ENCODE measurements at regions not wholly inside any gene's neighbourhood (a gene's known extent, or its start where the extent isn't known, plus 50 kb on each side); places are given as distances from the start of the nearest gene placed in this dataset.

GRCh38 chr6:15102241-15102640 is 143.6 kb upstream of the JARID2 start:
- Histone ChIP-seq H3K4me1 (ENCODE audit: control insufficient read depth, low read length) (no peaks in the 10 kb centered on the region), H3K79me2 (ENCODE audit: control insufficient read depth, low read length) (no peaks in the 10 kb centered on the region), H3K4me3 (ENCODE audit: low read length) (no peak overlapping the region), H3K27ac (ENCODE audit: low read depth, low read length) (no peak overlapping the region), H3K9me2 (replicated peaks; ENCODE audit: control insufficient read depth, low read length) (no peaks in the 10 kb centered on the region), H3K36me3 (ENCODE audit: control insufficient read depth, low read length) (no peaks in the 10 kb centered on the region), H4K20me1 (ENCODE audit: control insufficient read depth, insufficient read depth, low read depth, low read length) (no peaks in the 10 kb centered on the region), H3K9me3 (ENCODE audit: control insufficient read depth, insufficient read depth, low read length) (peaks cover 12% of the 10 kb centered on the region), H3K27me3 (ENCODE audit: control insufficient read depth, low read length) (no peaks in the 10 kb centered on the region), H3K4me2 (ENCODE audit: low read length) (no peak overlapping the region), H3F3A (ENCODE audit: control insufficient read depth, insufficient read depth) (no peaks in the 10 kb centered on the region)
- TF ChIP-seq CTCF (IDR thresholded peaks at IDR 0.05; ENCODE audit: low read depth, low read length, poor library complexity, severe bottlenecking), result no peak

- no peaks in the 10 kb centered on the region for H3K79me2 ChIP-seq (ENCODE audit: control insufficient read depth, low read length)
- no peak overlapping the region for H3K27ac ChIP-seq (ENCODE audit: low read depth, low read length)
- H3K9me2 ChIP-seq (replicated peaks; ENCODE audit: control insufficient read depth, low read length), result no peaks in the 10 kb centered on the region
- TF ChIP-seq CTCF (IDR thresholded peaks at IDR 0.05; ENCODE audit: low read depth, low read length, poor library complexity, severe bottlenecking), result no peak
- TF ChIP-seq EZH2phosphoT487 (IDR thresholded peaks at IDR 0.05; ENCODE audit: borderline replicate concordance, low read length), result no peak
- no peak overlapping the region for H3K4me3 ChIP-seq (ENCODE audit: low read length)
- no peak overlapping the region for H3K4me2 ChIP-seq (ENCODE audit: low read length)
- H4K20me1 ChIP-seq (ENCODE audit: control insufficient read depth, insufficient read depth, low read depth, low read length), result no peaks in the 10 kb centered on the region
- H3K27me3 ChIP-seq (ENCODE audit: control insufficient read depth, low read length), result peaks cover 2% of the 10 kb centered on the region; the same call in 1 of the 2 replicates
- no peaks in the 10 kb centered on the region for H3K36me3 ChIP-seq (ENCODE audit: control insufficient read depth, low read length)
- no peaks in the 10 kb centered on the region for H3F3A ChIP-seq (ENCODE audit: control insufficient read depth, insufficient read depth)
- peaks cover 12% of the 10 kb centered on the region for H3K9me3 ChIP-seq (ENCODE audit: control insufficient read depth, insufficient read depth, low read length)
- no peaks in the 10 kb centered on the region for H3K4me1 ChIP-seq (ENCODE audit: control insufficient read depth, low read length)
Measured at GRCh38 chr6:15106958-15107643, 138.8 kb upstream of the JARID2 start.

- H3K27ac ChIP-seq (ENCODE audit: low read depth, low read length), result no peak overlapping the region
- no peaks in the 10 kb centered on the region for H3K9me2 ChIP-seq (replicated peaks; ENCODE audit: control insufficient read depth, low read length)
- no peak overlapping the region for H3K4me2 ChIP-seq (ENCODE audit: low read length)
- H3K4me1 ChIP-seq (ENCODE audit: control insufficient read depth, low read length), result no peaks in the 10 kb centered on the region
- H3F3A ChIP-seq (ENCODE audit: control insufficient read depth, insufficient read depth), result no peaks in the 10 kb centered on the region
- H3K27me3 ChIP-seq (ENCODE audit: control insufficient read depth, low read length), result peaks cover 2% of the 10 kb centered on the region; the same call in 1 of the 2 replicates
- peaks cover 12% of the 10 kb centered on the region for H3K9me3 ChIP-seq (ENCODE audit: control insufficient read depth, insufficient read depth, low read length)
- no peaks in the 10 kb centered on the region for H3K36me3 ChIP-seq (ENCODE audit: control insufficient read depth, low read length)
- no peak for TF ChIP-seq EZH2phosphoT487 (IDR thresholded peaks at IDR 0.05; ENCODE audit: borderline replicate concordance, low read length)
- TF ChIP-seq CTCF (IDR thresholded peaks at IDR 0.05; ENCODE audit: low read depth, low read length, poor library complexity, severe bottlenecking), result no peak
- H3K4me3 ChIP-seq (ENCODE audit: low read length), result no peak overlapping the region
- no peaks in the 10 kb centered on the region for H4K20me1 ChIP-seq (ENCODE audit: control insufficient read depth, insufficient read depth, low read depth, low read length)
- H3K79me2 ChIP-seq (ENCODE audit: control insufficient read depth, low read length), result no peaks in the 10 kb centered on the region
Measured at GRCh38 chr6:15107644-15108382, 138.1 kb upstream of the JARID2 start.
